ENCODE measurements at regions not wholly inside any gene's neighbourhood (a gene's known extent, or its start where the extent isn't known, plus 50 kb on each side); places are given as distances from the start of the nearest gene placed in this dataset.

DNA sequence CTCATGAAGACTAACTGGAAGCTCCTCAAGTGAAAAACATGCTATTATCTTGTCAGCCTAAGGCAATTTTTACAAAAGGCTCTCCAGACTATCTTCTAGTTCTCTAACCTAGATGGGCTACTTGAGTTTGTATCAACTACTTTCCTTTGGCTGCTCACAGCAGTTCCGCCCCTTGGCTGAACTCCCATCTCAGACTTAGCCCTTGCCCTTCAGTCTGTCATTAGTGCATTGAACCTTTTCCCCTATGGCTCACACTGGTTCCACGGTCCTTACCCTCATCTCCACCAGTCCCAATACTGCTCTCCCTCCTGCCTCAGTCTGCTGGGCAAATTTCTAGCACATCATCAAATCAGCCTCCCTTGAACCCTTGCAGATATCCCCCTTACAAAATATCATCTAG is 362.3 kb downstream of the PPP1R2C start:
- TF ChIP-seq CTCF (IDR thresholded peaks at IDR 0.05) (no peak), POLR2A (IDR thresholded peaks at IDR 0.05) (no peak)
